MV-4-11 (cell line): ENCODE measurements at regions not wholly inside any gene's neighbourhood (a gene's known extent, or its start where the extent isn't known, plus 50 kb on each side); places are given as distances from the start of the nearest gene placed in this dataset.

Experiments used
- DNase-seq: peaks from one replicate; lab custom pipeline; 2025; lab: John Stamatoyannopoulos, UW

- DNase-seq = no peak
Observed at GRCh38 chr5:57335092-57335660, 147.4 kb downstream of the ACTBL2 start.

- DNase-seq = no peak
Observed at GRCh38 chr5:57334475-57334874, 148.1 kb downstream of the ACTBL2 start.

GRCh38 chr5:57332361-57332760, 150.2 kb downstream of the ACTBL2 start:
- DNase-seq = no peak

- no peak for DNase-seq
Observed at GRCh38 chr5:57327561-57328367, 153.9 kb downstream of the GPBP1 start.

DNA sequence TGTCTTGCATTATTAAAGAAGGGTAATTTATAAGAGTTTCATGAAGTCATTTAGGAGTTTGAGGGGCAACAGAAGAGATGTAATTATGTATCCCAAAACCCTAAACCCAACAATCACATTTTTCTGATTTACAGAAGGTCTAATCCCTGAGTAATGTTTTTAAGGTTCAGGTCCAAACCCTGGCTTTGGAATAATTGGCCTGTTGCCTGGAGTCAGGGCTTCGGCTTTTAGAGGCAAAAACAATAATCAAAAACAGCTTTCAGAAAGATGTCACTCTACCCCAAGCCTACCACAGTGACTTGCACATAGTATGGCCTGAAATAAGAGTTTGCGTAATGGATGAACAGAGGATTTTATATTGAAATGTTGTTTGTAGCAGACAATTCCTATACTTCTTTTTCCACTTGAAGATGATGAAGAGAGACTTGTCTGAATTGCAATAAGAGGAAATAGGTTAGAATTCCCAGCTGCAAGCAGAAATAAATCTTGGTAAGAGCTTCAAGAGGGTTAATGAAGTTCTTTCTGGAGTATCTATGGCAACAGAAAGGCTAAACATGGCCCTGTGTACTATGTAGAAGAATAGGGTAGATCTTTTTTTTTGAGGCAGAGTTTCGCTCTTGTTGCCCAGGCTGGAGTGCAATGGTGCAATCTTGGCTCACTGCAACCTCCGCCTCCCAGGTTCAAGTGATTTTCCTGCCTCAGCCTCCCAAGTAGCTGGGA, 152.0 kb downstream of the GPBP1 start:
- no peak for DNase-seq

- no peak for DNase-seq
Observed at GRCh38 chr5:57324861-57325260, 151.0 kb downstream of the GPBP1 start.

DNA sequence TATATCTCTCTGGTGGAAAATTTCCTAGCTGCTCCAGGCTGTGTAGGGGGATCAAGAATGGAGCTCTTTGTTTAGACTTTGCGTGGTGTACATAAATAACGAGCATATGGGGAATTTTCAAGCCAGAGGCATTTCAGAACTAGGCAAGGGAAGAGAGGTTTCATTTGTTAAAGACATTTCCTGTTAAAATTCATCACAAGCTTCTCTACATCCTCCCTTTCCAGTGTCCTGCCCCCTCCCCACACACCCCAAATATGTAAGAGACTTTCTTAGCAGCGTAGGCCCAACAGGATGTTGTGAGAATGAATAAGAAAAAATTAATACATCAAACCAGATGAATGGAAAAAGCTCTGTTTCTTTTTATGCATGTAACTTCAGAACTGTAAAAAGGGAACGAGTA, 150.3 kb downstream of the GPBP1 start:
- DNase-seq = no peak

DNA sequence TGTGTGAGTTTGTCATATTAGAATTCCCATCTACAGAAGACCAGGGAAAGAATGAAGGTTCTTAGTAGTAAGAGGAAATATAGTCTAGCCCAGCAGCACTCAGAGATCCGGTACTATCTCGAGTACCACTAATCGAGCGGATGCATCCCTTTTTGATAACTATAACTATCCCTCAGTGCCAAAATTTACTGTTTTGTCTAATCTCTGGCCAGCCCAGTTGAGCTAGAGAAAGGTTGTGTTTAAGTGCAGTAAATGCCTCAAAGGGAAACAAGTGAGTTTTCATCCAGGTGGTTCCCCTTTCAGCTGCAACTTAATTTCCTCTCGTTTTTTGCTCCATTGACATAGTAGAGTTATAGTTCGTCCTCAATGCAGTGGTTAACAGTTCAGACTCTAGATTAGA, 146.7 kb downstream of the GPBP1 start:
- no peak for DNase-seq

DNA sequence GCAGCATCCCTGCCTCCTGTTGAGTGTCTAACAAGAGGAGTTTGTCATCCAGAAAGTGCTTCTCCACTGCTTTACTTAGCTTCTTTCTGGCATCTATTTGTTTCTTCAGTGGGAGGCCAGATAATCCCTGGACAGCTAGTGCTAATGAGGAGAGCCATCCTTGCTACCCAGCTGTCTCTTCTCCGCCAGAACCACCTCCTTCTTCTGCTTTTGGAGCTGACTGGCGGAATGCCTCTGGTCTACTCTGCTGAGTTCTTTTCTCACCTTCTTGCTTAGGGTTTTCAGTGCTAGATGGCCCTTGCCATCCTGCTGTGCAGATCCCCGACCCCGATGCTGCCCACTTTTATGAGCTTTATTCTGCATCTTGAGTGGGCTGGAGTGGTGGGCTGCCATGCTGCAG, 145.8 kb downstream of the GPBP1 start:
- DNase-seq = no peak

- DNase-seq = no peak
Observed at GRCh38 chr5:57318251-57318650, 144.4 kb downstream of the GPBP1 start.

GRCh38 chr5:57317341-57317740, 143.5 kb downstream of the GPBP1 start:
- DNase-seq = no peak

- peak; percentile 92 for DNase-seq
Observed at GRCh38 chr5:57316798-57317327, 143.0 kb downstream of the GPBP1 start.

- DNase-seq = no peak
Observed at GRCh38 chr5:57315941-57316340, 142.1 kb downstream of the GPBP1 start.
